GM19043 (cell line): ENCODE measurements at regions not wholly inside any gene's neighbourhood (a gene's known extent, or its start where the extent isn't known, plus 50 kb on each side); places are given as distances from the start of the nearest gene placed in this dataset.
"Not testable (repeated sequence)": the region's sequence is repeated elsewhere in the genome, so short reads cannot be mapped to it uniquely, and the experiment has no call there.

ENCODE experiments used
- ATAC-seq: cut with Tn5 transposase; IDR thresholded peaks from one replicate; pipeline ENCODE4 v1.9.1; 2021; ENCODE audit warnings: low read depth; ENCODE audit not compliant: unreplicated experiment

DNA sequence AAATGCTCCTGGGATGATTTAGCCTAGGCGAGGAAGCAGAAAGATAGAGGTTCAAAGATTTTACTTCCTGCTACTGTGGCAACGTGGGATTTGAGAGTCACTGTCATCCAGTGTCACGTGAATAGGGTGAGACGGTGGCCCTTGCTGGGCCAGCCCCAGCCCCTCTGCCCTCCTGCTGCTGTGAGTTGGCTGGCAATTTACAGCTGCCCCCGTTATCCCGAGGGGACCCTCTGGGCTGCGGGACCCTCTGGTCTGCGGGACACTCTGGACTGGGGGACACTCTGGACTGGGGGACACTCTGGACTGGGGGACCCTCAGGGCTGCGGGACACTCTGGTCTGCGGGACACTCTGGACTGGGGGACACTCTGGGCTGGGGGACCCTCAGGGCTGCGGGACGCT is 765.4 kb downstream of the TRIML1 start:
- ATAC-seq, result no peak

DNA sequence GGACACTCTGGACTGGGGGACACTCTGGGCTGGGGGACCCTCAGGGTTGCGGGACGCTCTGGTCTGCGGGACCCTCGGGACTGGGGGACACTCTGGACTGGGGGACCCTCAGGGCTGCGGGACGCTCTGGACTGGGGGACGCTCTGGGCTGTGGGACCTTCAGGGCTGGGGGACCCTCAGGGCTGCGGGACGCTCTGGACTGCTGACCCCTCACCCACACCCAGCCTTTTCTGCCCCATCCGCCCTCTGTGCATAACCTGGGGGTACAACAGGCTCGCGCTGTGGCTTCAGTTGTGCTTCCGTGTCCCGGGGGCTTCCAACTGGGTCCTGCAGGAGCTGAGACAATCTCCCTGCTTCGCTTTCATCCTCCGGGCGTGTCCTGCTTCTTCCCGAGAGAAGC is 766.0 kb downstream of the TRIML1 start:
- no peak for ATAC-seq

DNA sequence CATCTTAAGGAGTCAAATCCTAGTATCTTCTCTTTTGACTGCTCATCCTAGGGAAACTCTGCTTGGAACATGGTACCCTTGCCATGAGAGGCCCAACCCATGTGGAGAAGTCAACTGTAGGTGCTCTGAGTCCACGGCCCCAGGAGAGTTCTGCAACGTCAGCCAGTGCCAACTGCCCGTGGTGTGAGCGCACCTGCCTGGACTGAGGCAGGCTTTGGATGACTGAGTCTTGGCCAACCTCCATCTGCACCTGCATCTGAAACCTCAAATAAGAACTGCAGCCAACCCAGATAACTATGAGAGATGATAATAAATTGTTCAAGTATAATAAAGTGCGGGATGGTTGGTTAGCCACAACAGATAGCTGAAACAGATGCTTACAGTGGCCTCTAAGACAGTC is 772.0 kb downstream of the TRIML1 start:
- no peak for ATAC-seq

DNA sequence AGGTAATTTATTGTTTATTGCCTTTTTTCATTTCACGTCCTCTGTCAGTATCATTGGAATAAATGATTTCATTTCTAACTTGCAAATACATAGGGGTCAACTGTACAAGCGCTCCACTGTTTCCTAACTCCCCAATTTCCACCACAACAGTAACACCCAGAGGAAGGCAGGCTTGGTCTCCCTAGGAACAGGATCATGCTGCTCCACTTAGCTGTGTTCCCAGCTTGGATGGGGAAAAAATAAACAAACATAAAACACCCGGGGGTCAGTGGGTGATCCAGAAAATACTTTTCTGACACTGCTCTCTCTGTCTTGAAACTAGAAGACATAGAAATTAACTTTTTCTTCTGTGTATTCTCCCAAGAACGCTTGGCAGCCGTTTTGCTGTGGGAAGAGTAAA is 772.5 kb downstream of the TRIML1 start:
- no peak for ATAC-seq

DNA sequence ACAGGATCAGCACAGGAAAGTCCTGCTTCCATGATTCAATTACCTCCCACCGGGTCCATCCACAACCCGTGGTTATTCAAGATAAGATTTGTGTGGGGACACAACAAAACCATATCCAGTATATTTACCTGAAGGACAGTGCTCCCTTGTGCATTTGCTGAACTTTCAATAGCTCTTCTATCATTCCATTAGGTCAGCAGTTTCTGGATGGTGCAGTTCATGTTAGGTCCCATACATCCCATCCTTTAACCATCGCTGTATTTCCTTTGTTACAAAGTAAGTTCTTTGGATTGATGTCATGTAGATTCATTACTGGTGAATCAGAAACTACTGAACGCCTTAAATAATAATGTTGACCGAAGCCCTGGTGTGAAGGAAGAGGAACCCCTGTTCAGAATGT is 775.9 kb downstream of the TRIML1 start:
- no peak for ATAC-seq

DNA sequence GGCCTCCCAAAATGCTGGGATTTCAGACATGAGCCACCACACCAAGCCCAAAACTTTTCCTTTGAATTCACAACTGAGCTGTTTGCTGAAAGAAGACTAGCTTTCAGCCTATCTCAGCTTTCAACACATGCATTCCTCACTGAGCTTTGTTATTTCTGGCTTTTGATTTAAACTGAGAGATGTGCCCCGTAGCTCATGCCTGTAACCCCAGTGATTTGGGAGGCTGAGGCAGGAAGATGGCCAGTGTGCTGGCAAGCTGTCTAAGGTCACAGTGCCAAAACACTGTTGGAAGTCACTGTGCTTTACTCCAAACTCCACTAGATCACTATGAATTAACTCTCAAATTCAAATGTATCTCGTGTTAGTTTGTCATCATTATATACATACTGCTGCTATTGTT is 779.5 kb downstream of the TRIML1 start:
- ATAC-seq, result no peak

DNA sequence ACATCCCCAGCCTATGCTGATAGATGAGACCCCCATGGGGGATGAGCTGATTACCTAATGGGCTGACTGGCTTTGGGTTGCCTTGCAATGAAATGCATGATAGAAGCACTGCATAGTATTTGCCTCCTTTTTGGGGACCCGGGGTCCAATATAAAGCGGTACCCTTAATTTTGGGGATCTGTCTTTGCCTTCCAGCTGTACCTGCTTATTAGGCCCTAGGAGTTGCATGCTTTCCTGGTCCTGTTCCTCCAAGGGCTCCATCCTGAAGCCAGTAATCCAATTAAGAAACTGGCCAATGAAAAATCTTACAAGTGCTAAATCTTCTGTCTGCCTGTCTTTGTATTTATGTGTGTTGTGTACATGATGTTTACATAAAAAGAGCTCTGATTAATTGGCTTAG is 791.6 kb downstream of the TRIML1 start:
- no peak for ATAC-seq

DNA sequence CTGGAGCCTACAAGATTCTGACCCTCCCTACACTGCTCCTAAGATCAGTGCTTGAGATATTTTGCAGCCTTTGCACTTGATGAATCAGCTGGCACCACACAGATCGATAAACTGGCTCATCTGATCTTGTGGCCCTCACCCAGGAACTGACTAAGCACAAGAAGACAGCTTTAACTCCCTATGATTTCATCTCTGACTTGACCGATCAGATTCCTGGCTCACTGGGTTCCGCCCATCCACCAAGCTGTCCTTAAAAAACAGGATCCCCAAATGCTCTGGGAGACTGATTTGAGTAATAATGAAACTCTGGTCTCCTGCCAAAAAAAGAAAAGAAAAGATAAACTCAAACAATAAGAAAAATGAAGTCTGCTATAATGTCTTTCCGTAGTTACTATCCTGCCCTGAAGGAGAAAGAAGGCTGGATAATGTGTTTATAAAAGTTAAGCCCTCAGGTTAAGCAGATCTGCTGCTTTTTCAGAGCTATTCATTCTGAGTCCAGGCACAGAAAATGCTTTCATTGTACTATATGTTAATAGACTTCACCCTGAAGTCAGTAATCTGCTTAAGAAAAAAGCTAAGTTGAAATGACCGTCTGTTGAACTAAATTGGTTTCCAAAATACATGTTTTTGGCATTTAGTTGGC is 795.2 kb downstream of the TRIML1 start:
- no peak for ATAC-seq

DNA sequence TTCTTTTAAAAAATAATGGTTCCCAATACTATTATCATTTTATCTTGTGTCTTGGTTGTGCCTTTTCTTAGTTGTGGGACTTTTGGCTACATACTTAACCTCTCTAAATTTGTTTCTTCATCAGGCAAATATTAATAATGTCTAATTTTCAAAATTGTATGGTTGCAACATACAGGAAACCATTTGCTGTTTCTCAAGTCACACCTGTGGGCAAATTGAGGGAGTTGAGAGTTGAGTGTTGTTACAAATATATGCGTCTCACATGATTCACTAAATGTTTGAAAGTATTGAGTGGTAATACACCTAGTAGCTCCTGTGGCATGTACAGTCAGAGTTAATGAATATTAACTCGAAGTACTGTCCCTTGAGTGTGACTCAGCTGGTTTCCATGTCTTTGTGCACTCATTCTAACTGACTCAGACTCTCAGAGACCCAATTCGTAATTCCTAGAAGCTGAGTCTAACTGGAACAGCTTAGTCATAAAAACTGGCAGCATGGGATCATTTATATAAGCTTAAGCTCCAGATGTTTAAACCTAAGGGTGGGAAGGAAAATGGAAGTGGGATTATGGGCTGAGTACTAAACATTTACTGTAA is 802.4 kb downstream of the TRIML1 start:
- no peak for ATAC-seq

DNA sequence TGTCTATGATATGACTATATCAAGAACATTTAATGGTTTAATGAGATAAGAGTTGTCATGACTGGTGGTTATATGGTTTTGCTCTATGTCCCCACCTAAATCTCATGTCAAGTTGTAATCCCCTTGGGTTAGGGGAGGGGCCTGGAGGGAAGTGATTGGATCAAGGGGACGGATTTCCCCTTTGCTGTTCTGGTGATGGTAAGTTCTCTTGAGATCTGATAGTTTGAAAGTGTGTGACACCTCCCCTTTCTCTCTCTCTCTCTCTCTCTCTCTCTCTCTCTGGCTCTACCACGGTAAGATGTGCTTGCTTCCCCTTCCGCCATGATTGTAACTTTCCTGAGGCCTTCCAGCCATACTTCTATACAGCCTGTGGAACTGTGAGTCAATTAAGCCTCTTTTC is 803.4 kb downstream of the TRIML1 start:
- ATAC-seq, result no peak

DNA sequence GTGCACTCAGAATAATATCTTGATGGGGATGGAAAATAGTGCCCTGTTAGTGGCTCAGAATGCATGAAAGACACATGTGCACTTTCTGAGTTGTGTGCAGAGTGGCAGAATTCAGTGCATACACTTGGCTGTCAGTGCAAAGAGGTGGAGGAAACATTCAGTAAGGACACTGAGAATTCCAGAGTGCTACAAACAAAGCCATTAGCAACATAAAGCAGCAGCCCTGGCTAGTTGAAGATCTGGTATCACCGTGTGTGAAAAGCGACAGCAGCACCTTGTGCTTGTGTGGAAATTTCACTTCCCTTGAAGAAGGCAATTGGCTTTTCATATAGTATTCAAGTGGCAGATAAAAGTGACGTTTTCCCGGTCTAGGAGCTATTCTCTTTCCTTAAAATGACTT is 810.4 kb downstream of the TRIML1 start:
- no peak for ATAC-seq

DNA sequence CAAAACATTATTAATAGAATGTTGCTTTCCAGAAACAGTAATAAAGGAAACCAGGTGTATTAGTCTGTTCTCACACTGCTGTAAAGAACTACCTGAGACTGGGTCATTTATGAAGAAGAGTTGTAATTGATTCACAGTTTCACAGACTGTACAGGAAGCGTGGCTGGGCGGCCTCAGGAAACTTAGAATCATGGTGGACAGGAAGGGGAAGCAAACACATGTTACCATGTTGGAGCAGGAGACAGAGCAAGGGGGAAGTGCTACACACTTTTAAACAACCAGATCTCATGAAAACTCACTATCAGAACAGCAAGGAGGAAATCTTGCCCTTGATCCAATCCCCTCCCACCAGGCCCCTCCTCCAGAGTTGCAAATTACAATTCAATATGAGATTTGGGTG is 815.8 kb downstream of the TRIML1 start:
- no peak for ATAC-seq

DNA sequence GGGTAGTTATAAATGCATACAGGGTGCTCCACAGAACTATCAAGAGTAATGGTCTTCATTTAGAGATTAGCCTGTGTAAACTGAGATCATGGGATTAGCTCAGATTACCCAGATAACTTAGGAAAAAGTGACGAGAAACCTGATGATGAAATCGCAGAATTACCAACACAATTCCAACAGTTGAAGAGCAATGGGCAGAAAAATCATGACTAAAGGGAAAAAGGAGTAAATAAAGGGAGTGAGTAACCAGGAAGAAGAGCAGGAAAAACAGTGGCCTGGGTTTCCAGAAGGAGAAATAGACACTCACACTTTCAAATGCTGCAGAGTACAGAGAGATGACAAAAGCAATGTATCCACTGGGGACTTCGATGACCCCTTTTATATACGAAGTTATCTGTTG is 817.3 kb downstream of the TRIML1 start:
- ATAC-seq, result no peak

DNA sequence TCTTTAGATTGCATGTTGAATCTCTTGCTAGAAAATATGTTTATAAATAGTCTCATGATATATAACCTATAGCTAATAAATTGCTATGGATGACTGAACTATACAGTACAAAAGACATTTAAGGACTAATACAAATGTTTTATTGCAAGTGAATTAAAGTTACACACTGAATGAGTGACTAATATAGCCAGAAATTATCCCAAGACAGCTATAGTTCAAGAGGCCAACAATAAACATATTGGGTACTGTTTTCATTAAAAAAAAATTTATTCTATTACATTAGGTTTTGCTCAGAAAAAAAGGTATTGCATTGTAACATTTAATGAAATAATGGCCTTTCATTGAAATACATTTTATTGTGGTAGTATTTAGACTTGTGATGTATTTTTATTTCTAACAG is 819.1 kb downstream of the TRIML1 start:
- ATAC-seq, result no peak

DNA sequence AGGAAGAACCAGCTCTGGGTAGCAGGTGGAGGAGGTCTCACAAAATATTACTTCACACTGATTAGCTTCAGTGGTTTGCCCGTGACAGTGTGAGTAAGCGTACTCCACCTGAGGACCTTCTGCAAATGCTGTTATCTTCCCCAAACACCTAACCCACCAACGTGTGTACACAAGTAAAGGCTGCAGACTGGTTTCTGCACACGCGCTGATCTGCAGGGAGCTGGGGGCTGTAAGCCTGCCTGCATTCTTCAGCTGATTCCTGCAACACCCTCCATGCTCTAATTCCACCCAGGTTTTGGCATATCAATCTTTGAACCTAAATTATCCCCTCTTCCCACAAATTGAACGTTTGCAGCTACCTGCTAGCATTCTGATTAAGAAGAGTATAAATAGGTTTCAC is 820.2 kb downstream of the TRIML1 start:
- no peak for ATAC-seq

DNA sequence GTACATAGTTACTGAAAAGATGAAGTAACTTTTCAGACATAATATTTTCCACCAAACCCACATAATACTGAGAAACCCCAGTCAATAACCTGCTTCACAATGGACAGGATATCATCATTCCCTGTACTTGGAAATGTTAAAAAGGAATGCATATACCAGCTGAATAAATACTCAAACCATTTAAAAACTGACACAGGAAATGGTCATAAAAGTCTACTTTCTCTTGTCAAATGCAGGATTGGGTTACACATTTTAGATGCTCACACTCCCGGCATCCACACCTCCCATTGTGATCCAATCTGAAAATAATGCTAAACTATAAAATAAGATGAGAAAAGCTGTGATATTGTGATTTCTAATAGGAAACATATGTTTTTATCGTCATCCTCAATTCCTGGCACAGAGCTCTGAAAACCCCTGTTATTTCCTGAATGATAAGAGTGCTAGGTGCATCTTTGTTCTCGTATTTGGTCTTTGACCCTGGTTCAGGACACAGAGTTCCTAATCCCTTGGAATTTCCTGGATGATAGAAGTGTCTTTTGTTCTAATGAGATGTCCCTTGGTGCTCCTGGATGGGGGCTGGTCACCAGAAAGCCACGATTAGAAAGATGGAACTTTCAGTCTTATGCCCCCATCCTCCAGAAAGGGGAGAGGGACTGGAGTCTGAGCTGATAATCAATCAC is 821.3 kb downstream of the TRIML1 start:
- ATAC-seq, result no peak

DNA sequence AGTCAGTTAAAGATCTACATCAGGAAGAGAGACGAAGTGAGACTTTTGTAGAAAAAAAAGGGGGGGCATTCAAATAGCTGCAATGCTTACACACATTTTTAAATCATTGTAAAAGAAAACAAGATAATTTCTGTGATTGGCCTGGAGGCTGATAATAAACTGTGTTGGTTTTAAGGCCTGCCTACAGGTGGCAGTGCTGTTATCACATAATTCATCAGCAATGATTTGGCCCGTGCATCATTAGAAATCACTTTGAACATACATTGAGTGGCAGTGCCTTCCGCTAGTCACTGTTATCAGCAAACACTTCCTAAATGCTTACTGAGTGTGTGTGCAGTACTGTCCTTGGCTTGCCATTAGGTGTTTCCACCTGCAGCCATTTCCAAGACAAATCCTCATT is 831.9 kb downstream of the TRIML1 start:
- no peak for ATAC-seq

DNA sequence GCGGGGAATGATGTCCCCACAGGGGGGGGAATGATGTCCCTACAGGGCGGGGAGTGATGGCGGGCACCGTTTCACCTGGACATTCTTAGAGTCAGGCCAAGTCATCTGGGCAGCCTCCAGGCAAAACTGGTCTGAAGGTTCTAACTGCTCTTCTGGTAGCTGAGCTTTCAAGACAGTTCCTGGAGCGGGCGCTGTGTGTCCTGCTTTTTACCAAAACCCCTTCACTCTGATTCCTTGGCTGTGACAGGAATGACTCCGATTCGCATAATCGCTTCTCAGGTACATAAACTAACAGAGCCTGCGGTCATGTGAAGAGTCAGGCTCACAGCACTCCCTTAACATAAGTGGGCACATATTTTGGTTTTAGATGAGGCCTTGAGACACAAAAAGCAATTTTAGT is 836.0 kb downstream of the TRIML1 start:
- ATAC-seq, result no peak

DNA sequence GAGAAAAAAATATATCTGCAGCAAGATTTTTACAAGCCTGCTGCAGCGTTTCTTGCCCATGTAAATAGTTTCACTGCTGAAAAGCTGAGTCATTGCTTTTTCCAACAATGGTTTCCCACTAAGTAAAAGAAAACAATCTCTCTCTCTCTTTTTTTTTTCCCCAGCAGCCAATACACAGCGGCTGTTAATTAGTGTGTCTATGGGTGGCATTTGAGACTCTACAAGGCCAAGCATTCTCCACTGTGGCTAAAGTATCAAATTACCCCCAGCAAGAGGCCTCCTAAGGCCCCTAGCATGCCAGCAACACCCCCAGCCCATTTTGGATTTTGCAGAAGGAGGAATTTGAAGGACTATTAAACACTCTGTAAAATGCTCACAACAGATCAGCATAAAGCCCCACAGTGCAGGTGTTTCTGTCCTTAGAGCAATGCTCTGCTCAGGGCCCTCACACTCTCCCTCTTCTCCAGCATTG is 837.4 kb downstream of the TRIML1 start:
- ATAC-seq, result no peak

DNA sequence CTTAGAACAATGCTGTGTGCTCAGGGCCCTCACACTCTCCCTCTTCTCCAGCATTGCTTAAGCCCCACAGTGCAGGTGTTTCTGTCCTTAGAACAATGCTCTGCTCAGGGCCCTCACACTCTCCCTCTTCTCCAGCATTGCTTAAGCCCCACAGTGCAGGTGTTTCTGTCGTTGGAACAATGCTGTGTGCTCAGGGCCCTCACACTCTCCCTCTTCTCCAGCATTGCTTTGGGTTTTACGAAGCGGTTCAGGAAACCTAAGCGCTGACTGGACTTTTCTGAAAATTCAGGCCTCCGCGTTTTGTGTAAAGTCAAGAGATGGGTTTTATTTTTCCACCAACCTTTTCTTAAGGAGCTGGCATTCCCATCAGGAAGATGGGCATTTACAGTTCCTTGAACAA is 838.0 kb downstream of the TRIML1 start:
- not testable (repeated sequence) for ATAC-seq

DNA sequence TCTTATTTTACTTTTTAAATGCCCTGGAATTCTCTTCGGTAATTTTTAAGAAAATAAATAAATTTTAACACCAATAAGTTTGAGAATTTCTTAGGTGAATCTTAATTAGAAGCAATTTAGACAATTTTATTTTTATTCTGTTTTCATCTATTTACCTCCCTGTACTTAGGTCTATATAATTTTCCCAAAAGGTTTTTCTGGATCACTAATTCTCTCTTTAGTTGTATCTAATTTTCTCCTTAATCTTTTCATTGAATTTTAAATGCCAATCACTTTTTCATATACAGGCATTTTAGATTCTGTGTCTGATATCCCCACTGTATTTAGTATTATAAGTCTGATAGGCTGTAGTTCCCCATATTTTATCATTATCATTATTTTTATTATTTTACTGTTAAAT is 845.3 kb downstream of the TRIML1 start:
- ATAC-seq, result no peak

DNA sequence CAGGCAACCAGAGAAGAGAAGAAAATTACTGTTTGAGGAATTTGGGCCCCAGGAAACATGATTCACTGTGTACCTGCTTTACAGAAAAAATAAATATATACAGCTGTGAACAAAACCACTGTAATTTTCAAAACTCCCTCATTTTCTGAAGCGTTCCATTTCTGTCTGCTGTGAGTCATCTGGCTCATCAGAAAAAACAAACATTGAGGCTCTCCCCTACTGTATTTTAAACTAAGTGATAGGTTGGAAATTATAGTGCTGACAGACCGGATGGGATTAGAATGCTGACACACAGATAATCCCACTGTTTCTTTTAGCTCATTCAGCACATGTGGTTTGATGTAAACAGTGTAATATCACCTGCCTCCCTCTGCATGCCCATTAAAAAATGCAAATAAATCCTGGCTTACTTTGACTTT is 847.0 kb downstream of the TRIML1 start:
- ATAC-seq, result no peak
